GM12892 (cell line): ENCODE measurements at regions not wholly inside any gene's neighbourhood (a gene's known extent, or its start where the extent isn't known, plus 50 kb on each side); places are given as distances from the start of the nearest gene placed in this dataset.

Experiments
- POLR2A ChIP-seq: IDR thresholded peaks from 2 replicates; pipeline ENCODE4 v1.6.1; 2011; ENCODE audit warnings: low read depth, low read length, control low read depth
- TAF1 ChIP-seq: IDR thresholded peaks from 2 replicates; pipeline ENCODE4 v1.6.1; 2011; ENCODE audit warnings: low read depth, mild to moderate bottlenecking, control low read depth, low read length, borderline replicate concordance

- TF ChIP-seq POLR2A, result no peak
- no peak for TF ChIP-seq TAF1
These were observed 283.9 kb upstream of the ADAMTSL1 start for GRCh38 chr9:18189871-18190670.
